ENCODE measurements at regions not wholly inside any gene's neighbourhood (a gene's known extent, or its start where the extent isn't known, plus 50 kb on each side); places are given as distances from the start of the nearest gene placed in this dataset.

- H3K27ac Mint-ChIP-seq = no peak overlapping the region
- no peaks in the 10 kb centered on the region for H3K36me3 Mint-ChIP-seq
- no peak overlapping the region for H3K27ac ChIP-seq (ENCODE audit: low read length)
- intact Hi-C loops (cut with micrococcal nuclease) = no loop called here
- H3K4me1 Mint-ChIP-seq = no peaks in the 10 kb centered on the region
- TF ChIP-seq, protein P1, sequence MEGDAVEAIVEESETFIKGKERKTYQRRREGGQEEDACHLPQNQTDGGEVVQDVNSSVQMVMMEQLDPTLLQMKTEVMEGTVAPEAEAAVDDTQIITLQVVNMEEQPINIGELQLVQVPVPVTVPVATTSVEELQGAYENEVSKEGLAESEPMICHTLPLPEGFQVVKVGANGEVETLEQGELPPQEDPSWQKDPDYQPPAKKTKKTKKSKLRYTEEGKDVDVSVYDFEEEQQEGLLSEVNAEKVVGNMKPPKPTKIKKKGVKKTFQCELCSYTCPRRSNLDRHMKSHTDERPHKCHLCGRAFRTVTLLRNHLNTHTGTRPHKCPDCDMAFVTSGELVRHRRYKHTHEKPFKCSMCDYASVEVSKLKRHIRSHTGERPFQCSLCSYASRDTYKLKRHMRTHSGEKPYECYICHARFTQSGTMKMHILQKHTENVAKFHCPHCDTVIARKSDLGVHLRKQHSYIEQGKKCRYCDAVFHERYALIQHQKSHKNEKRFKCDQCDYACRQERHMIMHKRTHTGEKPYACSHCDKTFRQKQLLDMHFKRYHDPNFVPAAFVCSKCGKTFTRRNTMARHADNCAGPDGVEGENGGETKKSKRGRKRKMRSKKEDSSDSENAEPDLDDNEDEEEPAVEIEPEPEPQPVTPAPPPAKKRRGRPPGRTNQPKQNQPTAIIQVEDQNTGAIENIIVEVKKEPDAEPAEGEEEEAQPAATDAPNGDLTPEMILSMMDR (IDR thresholded peaks at IDR 0.05) = no peak
- no peak for DNase-seq
- H3K27me3 Mint-ChIP-seq (ENCODE audit: low read depth in 2 of 2) = no peaks in the 10 kb centered on the region
- peaks cover 5 to 7% of the 10 kb centered on the region in 2 donors for H3K9me3 Mint-ChIP-seq
- H3K4me3 Mint-ChIP-seq = no peak overlapping the region
- H3K4me3 ChIP-seq (ENCODE audit: low read length) = no peak overlapping the region
- no peaks in the 10 kb centered on the region for H3K36me3 ChIP-seq (ENCODE audit: control insufficient read depth, insufficient read depth, low read length)
- no peak for ATAC-seq
- H3K27me3 ChIP-seq (ENCODE audit: control insufficient read depth, insufficient read depth, low read length) = no peaks in the 10 kb centered on the region
- no peaks in the 10 kb centered on the region for H3K4me1 ChIP-seq (ENCODE audit: control insufficient read depth, insufficient read depth, low read length)
- no CpG with 5 or more reads among the region's 2 CpGs for WGBS (ENCODE audit: insufficient coverage)
- no peaks in the 10 kb centered on the region for H3K9me3 ChIP-seq (ENCODE audit: control insufficient read depth, insufficient read depth, low read length)
Measured at GRCh38 chr12:87930033-87930432, 99.2 kb downstream of the C12orf50 start.

DNA sequence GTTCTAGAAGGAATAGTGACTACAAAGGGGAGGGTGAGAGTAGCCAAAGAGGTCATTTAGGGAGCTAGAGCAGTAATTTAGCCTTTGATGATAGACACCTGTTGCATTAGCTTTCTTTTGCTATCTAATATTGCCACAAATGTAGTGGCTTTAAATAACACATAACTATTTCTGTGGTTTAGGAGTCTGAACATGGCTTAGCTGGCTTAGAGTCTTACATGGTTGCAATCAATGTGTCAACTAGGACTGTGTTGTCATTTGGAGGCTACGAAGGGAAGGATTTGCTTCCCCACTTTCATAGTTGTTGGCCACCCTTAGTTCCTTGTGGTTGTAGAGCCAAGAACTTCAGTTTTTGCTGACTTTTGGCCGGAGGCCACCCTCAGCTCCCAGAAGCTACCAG lies 99.9 kb downstream of the C12orf50 start:
- Mint-ChIP-seq H3K4me3 (no peak overlapping the region), H3K27me3 (ENCODE audit: low read depth in 2 of 2) (no peaks in the 10 kb centered on the region), H3K36me3 (no peaks in the 10 kb centered on the region), H3K27ac (no peak overlapping the region), H3K9me3 (peaks cover 8 to 10% of the 10 kb centered on the region in 2 donors), H3K4me1 (no peaks in the 10 kb centered on the region)
- 94% methylated on average over 2 of the region's 2 CpGs for WGBS (ENCODE audit: insufficient coverage)
- Histone ChIP-seq H3K27ac (ENCODE audit: low read length) (no peak overlapping the region), H3K4me1 (ENCODE audit: control insufficient read depth, insufficient read depth, low read length) (no peaks in the 10 kb centered on the region), H3K9me3 (ENCODE audit: control insufficient read depth, insufficient read depth, low read length) (no peaks in the 10 kb centered on the region), H3K4me3 (ENCODE audit: low read length) (no peak overlapping the region), H3K27me3 (ENCODE audit: control insufficient read depth, insufficient read depth, low read length) (no peaks in the 10 kb centered on the region), H3K36me3 (ENCODE audit: control insufficient read depth, insufficient read depth, low read length) (no peaks in the 10 kb centered on the region)
- TF ChIP-seq, protein P1 (IDR thresholded peaks at IDR 0.05) = no peak
- intact Hi-C loops (cut with micrococcal nuclease) = no loop called here
- ATAC-seq (no peak), DNase-seq (no peak)

DNA sequence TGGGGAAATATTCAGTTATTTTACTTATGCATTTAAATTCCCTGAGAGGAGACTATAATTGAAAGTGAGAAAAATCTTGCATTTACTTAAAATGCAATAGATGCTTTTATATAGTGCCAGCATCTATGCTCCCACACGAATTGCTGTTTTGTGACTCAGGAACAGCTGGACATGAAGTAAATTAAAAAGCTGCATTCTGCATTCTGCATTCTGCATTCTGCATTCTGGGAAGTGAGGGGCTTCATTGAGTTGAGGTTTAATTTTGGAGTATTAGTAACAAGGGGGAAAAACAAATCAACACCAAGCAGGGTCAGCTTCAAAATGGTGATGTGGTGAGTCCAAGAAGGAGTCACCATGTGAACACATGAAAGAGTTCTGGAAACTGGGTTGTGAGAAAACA lies 101.2 kb downstream of the C12orf50 start:
- H3K4me1 ChIP-seq (ENCODE audit: control insufficient read depth, insufficient read depth, low read length) = no peaks in the 10 kb centered on the region
- no peak overlapping the region for H3K4me3 Mint-ChIP-seq
- no peaks in the 10 kb centered on the region for H3K4me1 Mint-ChIP-seq
- no peaks in the 10 kb centered on the region for H3K9me3 ChIP-seq (ENCODE audit: control insufficient read depth, insufficient read depth, low read length)
- no peaks in the 10 kb centered on the region for H3K36me3 Mint-ChIP-seq
- intact Hi-C loops (cut with micrococcal nuclease) = no loop called here
- no peaks in the 10 kb centered on the region for H3K36me3 ChIP-seq (ENCODE audit: control insufficient read depth, insufficient read depth, low read length)
- 69% methylated on average over 1 of the region's 1 CpG for WGBS (ENCODE audit: insufficient coverage)
- no peaks in the 10 kb centered on the region for H3K27me3 ChIP-seq (ENCODE audit: control insufficient read depth, insufficient read depth, low read length)
- H3K4me3 ChIP-seq (ENCODE audit: low read length) = no peak overlapping the region
- ATAC-seq (no peak), DNase-seq (no peak)
- TF ChIP-seq, protein P1 (IDR thresholded peaks at IDR 0.05) = no peak
- no peaks in the 10 kb centered on the region for H3K27me3 Mint-ChIP-seq (ENCODE audit: low read depth in 2 of 2)
- H3K9me3 Mint-ChIP-seq = peaks cover 3 to 6% of the 10 kb centered on the region in 2 donors
- no peak overlapping the region for H3K27ac ChIP-seq (ENCODE audit: low read length)
- no peak overlapping the region for H3K27ac Mint-ChIP-seq

DNA sequence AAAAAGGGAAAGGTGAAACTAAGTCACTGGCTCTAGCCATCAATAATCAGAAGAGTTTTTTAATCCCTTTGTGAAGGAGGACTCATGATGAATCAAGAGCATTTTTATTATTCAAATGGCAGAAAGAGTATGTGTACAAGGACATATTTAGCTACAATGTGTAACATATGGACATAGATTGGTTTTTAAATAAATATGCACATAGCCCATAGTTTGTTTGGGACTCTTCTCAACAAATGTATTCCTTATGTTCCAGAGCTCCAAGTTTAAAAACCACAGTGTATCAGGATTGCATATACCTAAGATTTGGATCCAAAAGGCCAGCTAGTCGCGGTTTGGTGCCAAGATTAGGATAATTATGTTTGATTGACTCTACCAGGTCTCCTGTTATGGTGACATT lies 104.2 kb downstream of the C12orf50 start:
- DNase-seq = no peak
- Histone ChIP-seq H3K27ac (ENCODE audit: low read length) (no peak overlapping the region), H3K9me3 (ENCODE audit: control insufficient read depth, insufficient read depth, low read length) (no peaks in the 10 kb centered on the region), H3K27me3 (ENCODE audit: control insufficient read depth, insufficient read depth, low read length) (no peaks in the 10 kb centered on the region), H3K36me3 (ENCODE audit: control insufficient read depth, insufficient read depth, low read length) (no peaks in the 10 kb centered on the region), H3K4me3 (ENCODE audit: low read length) (no peak overlapping the region), H3K4me1 (ENCODE audit: control insufficient read depth, insufficient read depth, low read length) (no peaks in the 10 kb centered on the region)
- no peak overlapping the region for H3K4me3 Mint-ChIP-seq
- H3K27ac Mint-ChIP-seq = no peak overlapping the region
- intact Hi-C loops (cut with micrococcal nuclease) = no loop called here
- H3K27me3 Mint-ChIP-seq (ENCODE audit: low read depth in 2 of 2) = no peaks in the 10 kb centered on the region
- H3K4me1 Mint-ChIP-seq = no peaks in the 10 kb centered on the region
- 90% methylated on average over 2 of the region's 2 CpGs for WGBS (ENCODE audit: insufficient coverage)
- H3K36me3 Mint-ChIP-seq = no peaks in the 10 kb centered on the region
- ATAC-seq = no peak
- TF ChIP-seq, protein P1 (IDR thresholded peaks at IDR 0.05) = no peak
- peaks cover 8% of the 10 kb centered on the region in 2 donors for H3K9me3 Mint-ChIP-seq
